Colonic mucosa (tissue), 4 donors: ENCODE measurements at regions not wholly inside any gene's neighbourhood (a gene's known extent, or its start where the extent isn't known, plus 50 kb on each side); places are given as distances from the start of the nearest gene placed in this dataset.

Experiments used
- DNase-seq: peaks from one replicate; pipeline ENCODE4 v3.0.0-alpha.2; 2020
- H3K27ac ChIP-seq: fragments of 200-600 bp; one replicate; pipeline ENCODE4 v1.8.0; 2021
- H3K27me3 ChIP-seq: fragments of 200-600 bp; one replicate; pipeline ENCODE4 v1.8.0; 2021
- H3K36me3 ChIP-seq: fragments of 200-600 bp; one replicate; pipeline ENCODE4 v1.8.0; 2021
- H3K4me1 ChIP-seq: fragments of 200-600 bp; one replicate; pipeline ENCODE4 v1.8.0; 2021; ENCODE audit warnings: mild to moderate bottlenecking
- H3K4me3 ChIP-seq: fragments of 200-600 bp; one replicate; pipeline ENCODE4 v1.8.0; 2021
- H3K9ac ChIP-seq, 2 donors: one replicate each; pipeline ENCODE4 v1.7.0; 2013; ENCODE audit warnings: control low read depth in 2 of 2, low read depth in 2 of 2, low read length in 2 of 2
- H3K9me3 ChIP-seq: fragments of 200-600 bp; one replicate; pipeline ENCODE4 v1.8.0; 2021
- intact Hi-C: fragments of 100-400 bp; cut with DNase I; formaldehyde crosslinking; loops from one replicate; pipeline ENCODE4 v1.14.1; 2022
- TF ChIP-seq, protein P1 (sequence below): fragments of 200-600 bp; IDR thresholded peaks from one replicate; pipeline ENCODE4 v1.8.0; 2022; ENCODE audit warnings: antibody characterized with exemption, mild to moderate bottlenecking
- donor health status: healthy.
- donor health status: DM: no; HTN: no; CAD: no.
- donor health status: DM: no; HTN: no; CAD: no.

DNA sequence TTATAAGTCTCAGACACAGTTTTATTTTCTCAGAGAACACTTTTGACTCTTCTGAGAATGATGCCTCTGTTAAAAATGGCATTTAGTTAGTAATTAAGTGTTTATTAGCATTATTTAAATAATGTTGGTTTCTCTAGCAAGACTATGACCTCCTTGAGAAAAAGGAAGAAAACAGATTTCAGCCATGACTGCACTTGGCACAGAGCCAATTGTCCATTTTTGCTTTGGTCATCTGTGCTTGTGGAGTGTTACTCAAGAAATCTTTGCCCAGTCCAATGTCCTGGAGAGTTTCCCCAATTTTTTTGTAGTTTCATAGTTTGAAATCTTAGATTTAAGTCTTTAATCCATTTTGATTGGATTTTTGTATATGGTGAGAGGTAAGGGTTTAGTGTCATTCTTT lies 1229.4 kb upstream of the FAM98A start:
- Histone ChIP-seq H3K4me1 (no peaks in the 10 kb centered on the region), H3K27me3 (no peaks in the 10 kb centered on the region), H3K36me3 (no peaks in the 10 kb centered on the region), H3K4me3 (no peak overlapping the region), H3K9ac (no peak overlapping the region), H3K9me3 (no peaks in the 10 kb centered on the region), H3K27ac (no peak overlapping the region)
- intact Hi-C loops, result no loop called here
- no peak for DNase-seq
- TF ChIP-seq, protein P1, sequence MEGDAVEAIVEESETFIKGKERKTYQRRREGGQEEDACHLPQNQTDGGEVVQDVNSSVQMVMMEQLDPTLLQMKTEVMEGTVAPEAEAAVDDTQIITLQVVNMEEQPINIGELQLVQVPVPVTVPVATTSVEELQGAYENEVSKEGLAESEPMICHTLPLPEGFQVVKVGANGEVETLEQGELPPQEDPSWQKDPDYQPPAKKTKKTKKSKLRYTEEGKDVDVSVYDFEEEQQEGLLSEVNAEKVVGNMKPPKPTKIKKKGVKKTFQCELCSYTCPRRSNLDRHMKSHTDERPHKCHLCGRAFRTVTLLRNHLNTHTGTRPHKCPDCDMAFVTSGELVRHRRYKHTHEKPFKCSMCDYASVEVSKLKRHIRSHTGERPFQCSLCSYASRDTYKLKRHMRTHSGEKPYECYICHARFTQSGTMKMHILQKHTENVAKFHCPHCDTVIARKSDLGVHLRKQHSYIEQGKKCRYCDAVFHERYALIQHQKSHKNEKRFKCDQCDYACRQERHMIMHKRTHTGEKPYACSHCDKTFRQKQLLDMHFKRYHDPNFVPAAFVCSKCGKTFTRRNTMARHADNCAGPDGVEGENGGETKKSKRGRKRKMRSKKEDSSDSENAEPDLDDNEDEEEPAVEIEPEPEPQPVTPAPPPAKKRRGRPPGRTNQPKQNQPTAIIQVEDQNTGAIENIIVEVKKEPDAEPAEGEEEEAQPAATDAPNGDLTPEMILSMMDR, result no peak

DNA sequence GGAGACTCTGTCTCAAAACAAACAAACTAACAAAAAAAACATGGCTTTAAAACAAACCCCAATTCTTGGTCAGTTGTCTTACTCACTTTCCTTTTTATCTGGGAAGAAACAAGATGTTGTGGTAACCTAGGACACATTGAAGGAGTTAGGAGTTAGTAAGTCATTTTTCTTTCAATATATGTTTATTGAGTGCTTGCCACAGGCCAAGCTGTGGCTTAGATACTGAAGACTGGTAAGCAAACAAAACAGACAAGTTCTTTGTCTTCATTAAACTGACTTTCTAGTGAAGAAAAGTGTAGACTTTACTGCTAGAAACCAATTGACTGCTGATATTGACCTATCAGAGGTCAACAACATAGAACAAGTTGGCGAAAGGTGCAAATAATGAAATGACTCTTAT lies 1228.3 kb upstream of the FAM98A start:
- no peak overlapping the region for H3K4me3 ChIP-seq
- no peaks in the 10 kb centered on the region for H3K27me3 ChIP-seq
- no peak overlapping the region for H3K9ac ChIP-seq
- no peaks in the 10 kb centered on the region for H3K4me1 ChIP-seq
- no peaks in the 10 kb centered on the region for H3K36me3 ChIP-seq
- TF ChIP-seq, protein P1, result no peak
- intact Hi-C loops, result no loop called here
- H3K27ac ChIP-seq, result no peak overlapping the region
- no peaks in the 10 kb centered on the region for H3K9me3 ChIP-seq
- no peak for DNase-seq

DNA sequence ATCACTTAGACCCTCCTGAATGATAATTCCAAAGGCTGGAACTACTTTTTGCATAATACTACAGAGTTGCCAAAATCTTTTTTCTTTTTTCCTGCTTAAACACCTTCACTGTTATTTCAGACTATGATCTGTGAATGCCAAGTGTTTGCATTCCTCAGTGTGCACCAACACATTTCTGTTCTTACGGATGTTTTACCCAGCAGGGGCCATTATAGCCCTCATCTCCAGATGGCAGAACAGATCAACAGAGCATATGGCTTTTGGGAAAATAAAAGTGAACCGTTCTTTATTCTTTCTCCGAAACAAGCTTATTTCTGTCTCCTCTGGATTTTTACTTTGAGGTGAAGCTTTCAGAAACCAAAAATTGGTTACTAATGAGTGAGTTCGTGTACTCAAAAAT lies 1226.6 kb upstream of the FAM98A start:
- no peaks in the 10 kb centered on the region for H3K9me3 ChIP-seq
- intact Hi-C loops, result no loop called here
- no peak overlapping the region for H3K4me3 ChIP-seq
- no peaks in the 10 kb centered on the region for H3K4me1 ChIP-seq
- TF ChIP-seq, protein P1, result no peak
- no peaks in the 10 kb centered on the region for H3K27me3 ChIP-seq
- no peak for DNase-seq
- H3K36me3 ChIP-seq, result no peaks in the 10 kb centered on the region
- no peak overlapping the region for H3K27ac ChIP-seq
- no peak overlapping the region for H3K9ac ChIP-seq

DNA sequence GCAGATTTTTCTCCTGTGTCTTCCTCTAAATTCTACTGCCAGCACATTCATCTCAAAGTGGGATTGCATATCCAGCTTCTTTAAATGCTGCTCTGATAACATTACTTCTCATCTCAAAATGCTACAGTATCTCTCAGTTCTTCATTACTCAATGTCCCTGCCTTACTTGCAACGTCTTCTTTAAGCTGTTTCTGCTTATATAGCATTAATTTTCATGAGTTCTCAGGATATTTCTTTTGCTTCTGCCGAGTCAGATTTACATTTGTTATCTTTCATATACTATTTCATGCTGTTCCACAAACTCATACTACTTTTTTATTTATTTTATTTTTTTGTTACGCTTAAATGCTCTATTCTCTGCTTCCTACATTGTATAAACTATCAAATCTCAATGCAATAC lies 1223.5 kb upstream of the FAM98A start:
- H3K9ac ChIP-seq, result no peak overlapping the region
- no peak overlapping the region for H3K4me3 ChIP-seq
- no peak overlapping the region for H3K27ac ChIP-seq
- H3K4me1 ChIP-seq, result no peaks in the 10 kb centered on the region
- DNase-seq, result no peak
- no peaks in the 10 kb centered on the region for H3K9me3 ChIP-seq
- H3K27me3 ChIP-seq, result no peaks in the 10 kb centered on the region
- intact Hi-C loops, result no loop called here
- no peaks in the 10 kb centered on the region for H3K36me3 ChIP-seq
- TF ChIP-seq, protein P1, result no peak

DNA sequence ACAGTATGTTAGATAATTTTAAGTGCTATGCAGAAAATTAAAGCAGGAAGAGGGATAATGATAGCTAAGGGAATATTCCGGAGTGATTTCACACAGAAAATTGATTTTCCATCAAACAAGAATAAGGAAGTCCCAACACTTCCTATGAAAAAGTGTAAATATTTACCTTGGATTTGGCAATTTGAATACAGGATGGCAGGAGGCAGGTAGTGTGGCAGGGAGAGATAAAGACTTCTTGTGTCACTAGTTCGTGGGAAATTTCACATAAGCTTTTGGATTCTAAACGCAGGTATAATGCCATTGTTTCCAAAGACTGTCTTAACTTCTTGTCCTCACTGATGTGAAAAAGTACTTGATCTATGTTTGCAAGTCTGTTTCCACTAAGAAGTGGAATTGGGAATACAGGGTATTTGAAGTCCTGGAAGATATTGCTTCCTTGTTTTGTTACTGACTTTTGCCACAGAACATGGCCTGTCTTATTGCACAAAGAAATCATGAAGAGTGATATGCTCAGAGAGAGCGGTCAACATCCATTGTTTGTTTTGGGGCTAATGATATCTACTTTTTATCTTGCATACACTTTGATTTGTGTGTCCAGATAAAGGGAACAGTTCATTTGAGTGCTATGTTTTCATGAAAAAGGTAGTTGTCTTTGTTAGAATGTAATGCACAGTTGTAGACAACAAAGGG lies 1216.1 kb upstream of the FAM98A start:
- Histone ChIP-seq H3K27ac (no peak overlapping the region), H3K4me1 (no peaks in the 10 kb centered on the region), H3K36me3 (no peaks in the 10 kb centered on the region), H3K9ac (no peak overlapping the region), H3K9me3 (no peaks in the 10 kb centered on the region), H3K27me3 (no peaks in the 10 kb centered on the region), H3K4me3 (no peak overlapping the region)
- TF ChIP-seq, protein P1, result no peak
- DNase-seq, result no peak
- intact Hi-C loops, result no loop called here
